ENCODE measurements at regions not wholly inside any gene's neighbourhood (a gene's known extent, or its start where the extent isn't known, plus 50 kb on each side); places are given as distances from the start of the nearest gene placed in this dataset.
"Not testable (repeated sequence)": the region's sequence is repeated elsewhere in the genome, so short reads cannot be mapped to it uniquely, and the experiment has no call there.

- no peak for DNase-seq (ENCODE audit: low spot score)
Observed at GRCh38 chr2:150850641-150851040, 363.2 kb upstream of the RND3 start.

- no peak for DNase-seq (ENCODE audit: low spot score)
Observed at GRCh38 chr2:150847578-150847977, 360.1 kb upstream of the RND3 start.

GRCh38 chr2:150846691-150847090, 359.2 kb upstream of the RND3 start:
- no peak for DNase-seq (ENCODE audit: low spot score)

GRCh38 chr2:150832686-150833085, 345.2 kb upstream of the RND3 start:
- DNase-seq (ENCODE audit: low spot score): no peak

- DNase-seq (ENCODE audit: low spot score): no peak
Observed at GRCh38 chr2:150824118-150824517, 336.7 kb upstream of the RND3 start.

GRCh38 chr2:150817422-150817821, 330.0 kb upstream of the RND3 start:
- no peak for DNase-seq (ENCODE audit: low spot score)

- no peak for DNase-seq (ENCODE audit: low spot score)
Observed at GRCh38 chr2:150812664-150813367, 325.3 kb upstream of the RND3 start.

- DNase-seq (ENCODE audit: low spot score): no peak
Observed at GRCh38 chr2:150812066-150812465, 324.6 kb upstream of the RND3 start.

GRCh38 chr2:150811259-150811855, 323.9 kb upstream of the RND3 start:
- DNase-seq (ENCODE audit: low spot score): no peak

- no peak for DNase-seq (ENCODE audit: low spot score)
Observed at GRCh38 chr2:150809103-150809502, 321.6 kb upstream of the RND3 start.

- DNase-seq (ENCODE audit: low spot score): no peak
Observed at GRCh38 chr2:150806336-150806735, 318.9 kb upstream of the RND3 start.

GRCh38 chr2:150803689-150804398, 316.4 kb upstream of the RND3 start:
- no peak for DNase-seq (ENCODE audit: low spot score)

GRCh38 chr2:150802635-150803034, 315.2 kb upstream of the RND3 start:
- DNase-seq (ENCODE audit: low spot score): no peak

- DNase-seq (ENCODE audit: low spot score): not testable (repeated sequence)
Observed at GRCh38 chr2:150796236-150796635, 308.8 kb upstream of the RND3 start.

GRCh38 chr2:150792780-150793300, 305.4 kb upstream of the RND3 start:
- no peak for DNase-seq (ENCODE audit: low spot score)

- no peak for DNase-seq (ENCODE audit: low spot score)
Observed at GRCh38 chr2:150791567-150791966, 304.1 kb upstream of the RND3 start.

- DNase-seq (ENCODE audit: low spot score): no peak
Observed at GRCh38 chr2:150789376-150789905, 302.0 kb upstream of the RND3 start.

- DNase-seq (ENCODE audit: low spot score): no peak
Observed at GRCh38 chr2:150788426-150789140, 301.1 kb upstream of the RND3 start.

GRCh38 chr2:150787353-150788093, 300.1 kb upstream of the RND3 start:
- DNase-seq (ENCODE audit: low spot score): no peak

- DNase-seq (ENCODE audit: low spot score): no peak
Observed at GRCh38 chr2:150784389-150784788, 296.9 kb upstream of the RND3 start.

- DNase-seq (ENCODE audit: low spot score): no peak
Observed at GRCh38 chr2:150783896-150784295, 296.4 kb upstream of the RND3 start.

Data from activated CD4-positive, alpha-beta T cell treated with anti-CD3 and anti-CD28 coated beads, Interleukin-2, Interleukin-4, amounts not matched to agents 100 ng/mL and 50 ng/mL, durations not matched to agents 16 hours and 8 hours (primary cell).